ENCODE measurements at regions not wholly inside any gene's neighbourhood (a gene's known extent, or its start where the extent isn't known, plus 50 kb on each side); places are given as distances from the start of the nearest gene placed in this dataset.

- peak in 1 of 10 donors; percentile 81 for DNase-seq
- intact Hi-C loops (cut with DNase I) = no loop called here
These were observed 100.7 kb upstream of the SFSWAP start for GRCh38 chr12:131610181-131610580.

GRCh38 chr12:131610891-131611290 lies 100.0 kb upstream of the SFSWAP start:
- intact Hi-C loops (cut with DNase I) = no loop called here
- peak in 2 of 10 donors; percentile 28 to 82 for DNase-seq

GRCh38 chr12:131611416-131612091 lies 99.3 kb upstream of the SFSWAP start:
- DNase-seq = peak in 2 of 10 donors; percentile 8 to 65
- intact Hi-C loops (cut with DNase I) = no loop called here

GRCh38 chr12:131612092-131612755 lies 98.7 kb upstream of the SFSWAP start:
- intact Hi-C loops (cut with DNase I) = no loop called here
- peak in 2 of 10 donors; percentile 59 to 61 for DNase-seq

GRCh38 chr12:131613186-131613585 lies 97.7 kb upstream of the SFSWAP start:
- intact Hi-C loops (cut with DNase I) = no loop called here

GRCh38 chr12:131613678-131614077 lies 97.2 kb upstream of the SFSWAP start:
- intact Hi-C loops (cut with DNase I) = no loop called here
- peak in 3 of 10 donors; percentile 79 to 92 (median 85) for DNase-seq

More at GRCh38 chr12:131613186-131613585, 97.7 kb upstream of the SFSWAP start:
- DNase-seq = peak in 1 of 10 donors; percentile 60

GRCh38 chr12:131615326-131616042 lies 95.4 kb upstream of the SFSWAP start:
- intact Hi-C loops (cut with DNase I) = no loop called here

GRCh38 chr12:131616043-131616700 lies 94.7 kb upstream of the SFSWAP start:
- intact Hi-C loops (cut with DNase I) = no loop called here
- peak in 3 of 10 donors; percentile 71 to 79 (median 72) for DNase-seq

More at GRCh38 chr12:131615326-131616042, 95.4 kb upstream of the SFSWAP start:
- peak in 3 of 10 donors; percentile 48 to 84 (median 52) for DNase-seq

GRCh38 chr12:131616738-131617137 lies 94.2 kb upstream of the SFSWAP start:
- intact Hi-C loops (cut with DNase I) = no loop called here
- peak in 3 of 10 donors; percentile 17 to 69 (median 28) for DNase-seq

GRCh38 chr12:131617179-131617578 lies 93.7 kb upstream of the SFSWAP start:
- intact Hi-C loops (cut with DNase I) = no loop called here
- peak in 3 of 10 donors; percentile 33 to 81 (median 70) for DNase-seq

GRCh38 chr12:131617596-131618302 lies 93.1 kb upstream of the SFSWAP start:
- intact Hi-C loops (cut with DNase I) = no loop called here
- peak in 3 of 10 donors; percentile 57 to 79 (median 64) for DNase-seq

- DNase-seq = peak in 3 of 10 donors; percentile 71 to 80 (median 73)
- intact Hi-C loops (cut with DNase I) = no loop called here
These were observed 92.6 kb upstream of the SFSWAP start for GRCh38 chr12:131618303-131618658.

- intact Hi-C loops (cut with DNase I) = no loop called here
- DNase-seq = peak in 2 of 10 donors; percentile 4 to 27
These were observed 92.2 kb upstream of the SFSWAP start for GRCh38 chr12:131618701-131619100.

- intact Hi-C loops (cut with DNase I) = no loop called here
- peak in 3 of 10 donors; percentile 50 to 73 (median 60) for DNase-seq
These were observed 91.7 kb upstream of the SFSWAP start for GRCh38 chr12:131619106-131619642.

GRCh38 chr12:131619736-131620506 lies 91.0 kb upstream of the SFSWAP start:
- intact Hi-C loops (cut with DNase I) = no loop called here
- DNase-seq = peak in 3 of 10 donors; percentile 51 to 76 (median 68)

GRCh38 chr12:131620520-131620919 lies 90.4 kb upstream of the SFSWAP start:
- intact Hi-C loops (cut with DNase I) = no loop called here
- DNase-seq = peak in 3 of 10 donors; percentile 54 to 83 (median 68)

GRCh38 chr12:131620946-131621681 lies 89.8 kb upstream of the SFSWAP start:
- intact Hi-C loops (cut with DNase I) = no loop called here
- peak in 9 of 10 donors; percentile 59 to 97 (median 78) for DNase-seq
